ENCODE measurements at regions not wholly inside any gene's neighbourhood (a gene's known extent, or its start where the extent isn't known, plus 50 kb on each side); places are given as distances from the start of the nearest gene placed in this dataset.

- TF ChIP-seq CTCF (IDR thresholded peaks at IDR 0.05) (no peak), POLR2A (IDR thresholded peaks at IDR 0.05) (no peak)
These were observed 57.5 kb upstream of the SORCS2 start for GRCh38 chr4:7134737-7135388.

Measured in testis (tissue), 2 donors.